Panc1 (cell line): ENCODE measurements at regions not wholly inside any gene's neighbourhood (a gene's known extent, or its start where the extent isn't known, plus 50 kb on each side); places are given as distances from the start of the nearest gene placed in this dataset.

ENCODE experiments used
- TCF7L2 ChIP-seq: IDR thresholded peaks from 2 replicates; pipeline ENCODE4 v1.6.1; 2011; ENCODE audit warnings: mild to moderate bottlenecking, low read depth, low read length, inconsistent platforms
- TF ChIP-seq, protein P1 (sequence below): fragments of 450-650 bp; IDR thresholded peaks from 2 replicates; pipeline ENCODE4 v1.5.1; 2017; ENCODE audit warnings: mild to moderate bottlenecking

DNA sequence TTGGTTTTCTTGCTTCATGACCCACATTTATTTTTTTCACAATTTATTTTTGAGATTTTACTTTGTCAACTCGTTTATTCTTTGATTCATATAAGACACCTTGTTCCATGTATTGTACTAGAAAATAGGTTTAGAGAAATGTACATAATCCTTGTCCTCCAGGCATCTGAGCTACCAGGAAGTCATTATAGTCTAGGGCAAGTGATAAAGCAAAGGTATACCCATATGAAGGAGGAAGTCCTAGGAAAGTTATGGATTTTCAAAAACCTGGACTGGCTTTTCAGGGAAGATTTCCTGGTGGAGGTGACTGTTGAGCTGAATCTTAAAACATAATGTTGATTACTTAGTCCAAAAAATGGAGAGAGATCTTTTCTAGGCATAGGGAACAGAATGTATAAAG lies 98.8 kb upstream of the SHISA6 start:
- TF ChIP-seq, protein P1, sequence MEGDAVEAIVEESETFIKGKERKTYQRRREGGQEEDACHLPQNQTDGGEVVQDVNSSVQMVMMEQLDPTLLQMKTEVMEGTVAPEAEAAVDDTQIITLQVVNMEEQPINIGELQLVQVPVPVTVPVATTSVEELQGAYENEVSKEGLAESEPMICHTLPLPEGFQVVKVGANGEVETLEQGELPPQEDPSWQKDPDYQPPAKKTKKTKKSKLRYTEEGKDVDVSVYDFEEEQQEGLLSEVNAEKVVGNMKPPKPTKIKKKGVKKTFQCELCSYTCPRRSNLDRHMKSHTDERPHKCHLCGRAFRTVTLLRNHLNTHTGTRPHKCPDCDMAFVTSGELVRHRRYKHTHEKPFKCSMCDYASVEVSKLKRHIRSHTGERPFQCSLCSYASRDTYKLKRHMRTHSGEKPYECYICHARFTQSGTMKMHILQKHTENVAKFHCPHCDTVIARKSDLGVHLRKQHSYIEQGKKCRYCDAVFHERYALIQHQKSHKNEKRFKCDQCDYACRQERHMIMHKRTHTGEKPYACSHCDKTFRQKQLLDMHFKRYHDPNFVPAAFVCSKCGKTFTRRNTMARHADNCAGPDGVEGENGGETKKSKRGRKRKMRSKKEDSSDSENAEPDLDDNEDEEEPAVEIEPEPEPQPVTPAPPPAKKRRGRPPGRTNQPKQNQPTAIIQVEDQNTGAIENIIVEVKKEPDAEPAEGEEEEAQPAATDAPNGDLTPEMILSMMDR: no peak
- TF ChIP-seq TCF7L2: no peak
